ENCODE measurements at regions not wholly inside any gene's neighbourhood (a gene's known extent, or its start where the extent isn't known, plus 50 kb on each side); places are given as distances from the start of the nearest gene placed in this dataset.

GRCh38 chrX:117701050-117701449, 415.6 kb downstream of the KLHL13 start:
- no peak for DNase-seq (ENCODE audit: low read depth)
- no peak for TF ChIP-seq CTCF (IDR thresholded peaks at IDR 0.05; ENCODE audit: control insufficient read depth, extremely low read depth, insufficient read depth)
- no peak overlapping the region for H3K4me3 ChIP-seq (ENCODE audit: low read depth, low read length)

- no peak for DNase-seq (ENCODE audit: low read depth)
- H3K4me3 ChIP-seq (ENCODE audit: low read depth, low read length): no peak overlapping the region
- no peak for TF ChIP-seq CTCF (IDR thresholded peaks at IDR 0.05; ENCODE audit: control insufficient read depth, extremely low read depth, insufficient read depth)
These were observed 426.7 kb downstream of the KLHL13 start for GRCh38 chrX:117689956-117690355.

GRCh38 chrX:117680286-117680685, 436.3 kb downstream of the KLHL13 start:
- no peak overlapping the region for H3K4me3 ChIP-seq (ENCODE audit: low read depth, low read length)
- no peak for DNase-seq (ENCODE audit: low read depth)
- no peak for TF ChIP-seq CTCF (IDR thresholded peaks at IDR 0.05; ENCODE audit: control insufficient read depth, extremely low read depth, insufficient read depth)

- DNase-seq (ENCODE audit: low read depth): no peak
- no peak overlapping the region for H3K4me3 ChIP-seq (ENCODE audit: low read depth, low read length)
- TF ChIP-seq CTCF (IDR thresholded peaks at IDR 0.05; ENCODE audit: control insufficient read depth, extremely low read depth, insufficient read depth): no peak
These were observed 463.2 kb downstream of the KLHL13 start for GRCh38 chrX:117653396-117653795.

- no peak for DNase-seq (ENCODE audit: low read depth)
- TF ChIP-seq CTCF (IDR thresholded peaks at IDR 0.05; ENCODE audit: control insufficient read depth, extremely low read depth, insufficient read depth): no peak
- H3K4me3 ChIP-seq (ENCODE audit: low read depth, low read length): no peak overlapping the region
These were observed 471.0 kb downstream of the KLHL13 start for GRCh38 chrX:117645639-117646038.

DNA sequence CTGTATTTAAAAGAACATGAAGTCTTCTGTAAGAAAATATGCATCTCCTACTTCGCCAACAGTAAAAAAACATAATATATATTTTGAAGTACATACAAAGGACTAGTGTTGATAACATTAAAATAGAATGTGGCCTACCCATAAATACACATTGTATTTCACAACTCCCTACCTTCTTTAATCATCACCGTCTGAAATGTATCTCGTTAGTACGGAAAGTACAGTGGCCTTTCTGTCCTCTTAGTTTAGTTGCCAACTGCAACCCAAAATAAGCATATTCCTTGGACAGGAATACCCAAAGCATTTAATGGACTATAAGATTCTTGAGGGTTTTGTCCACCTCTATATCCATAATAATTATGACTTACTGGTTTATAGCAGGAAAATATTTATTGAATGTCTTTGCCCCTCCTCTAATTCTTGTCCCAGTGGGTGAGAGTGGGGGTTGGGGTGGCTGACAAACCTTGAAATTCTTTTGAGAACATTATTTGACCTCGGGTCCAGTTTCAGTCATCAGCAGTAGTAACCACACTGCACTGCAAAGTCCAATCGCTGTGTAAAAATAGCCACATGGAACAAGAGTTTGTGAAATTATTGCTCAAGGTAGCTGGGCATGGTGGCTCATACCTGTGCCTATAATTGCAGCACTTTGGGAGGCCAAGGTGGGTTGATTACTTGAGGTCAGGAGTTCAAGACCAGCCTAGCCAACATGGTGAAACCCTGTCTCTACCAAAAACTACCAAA, 474.5 kb downstream of the KLHL13 start:
- DNase-seq (ENCODE audit: low read depth): no peak
- TF ChIP-seq CTCF (IDR thresholded peaks at IDR 0.05; ENCODE audit: control insufficient read depth, extremely low read depth, insufficient read depth): no peak
- H3K4me3 ChIP-seq (ENCODE audit: low read depth, low read length): no peak overlapping the region

GRCh38 chrX:117636826-117637225, 479.8 kb downstream of the KLHL13 start:
- no peak for DNase-seq (ENCODE audit: low read depth)
- no peak overlapping the region for H3K4me3 ChIP-seq (ENCODE audit: low read depth, low read length)
- no peak for TF ChIP-seq CTCF (IDR thresholded peaks at IDR 0.05; ENCODE audit: control insufficient read depth, extremely low read depth, insufficient read depth)

Measured in LNCaP clone FGC (cell line).